ENCODE measurements at regions not wholly inside any gene's neighbourhood (a gene's known extent, or its start where the extent isn't known, plus 50 kb on each side); places are given as distances from the start of the nearest gene placed in this dataset.
"Not testable (repeated sequence)": the region's sequence is repeated elsewhere in the genome, so short reads cannot be mapped to it uniquely, and the experiment has no call there.

GRCh38 chr9:113705928-113706519, 170.1 kb upstream of the ZNF618 start:
- DNase-seq = no peak

GRCh38 chr9:113707953-113708695, 168.0 kb upstream of the ZNF618 start:
- DNase-seq = no peak

- DNase-seq = no peak
Observed at GRCh38 chr9:113708821-113709713, 167.0 kb upstream of the ZNF618 start.

- DNase-seq = no peak
Observed at GRCh38 chr9:113709721-113710120, 166.4 kb upstream of the ZNF618 start.

- no peak for DNase-seq
Observed at GRCh38 chr9:113711251-113711650, 164.9 kb upstream of the ZNF618 start.

GRCh38 chr9:113712053-113712452, 164.1 kb upstream of the ZNF618 start:
- no peak for DNase-seq

GRCh38 chr9:113715086-113715485, 161.0 kb upstream of the ZNF618 start:
- no peak for DNase-seq

GRCh38 chr9:113719919-113720318, 156.2 kb upstream of the ZNF618 start:
- DNase-seq = no peak

GRCh38 chr9:113720495-113720894, 155.6 kb upstream of the ZNF618 start:
- DNase-seq = no peak

GRCh38 chr9:113721856-113722255, 154.3 kb upstream of the ZNF618 start:
- no peak for DNase-seq

- DNase-seq = no peak
Observed at GRCh38 chr9:113724202-113724601, 151.9 kb upstream of the ZNF618 start.

GRCh38 chr9:113728989-113729388, 147.1 kb upstream of the ZNF618 start:
- no peak for DNase-seq

- no peak for DNase-seq
Observed at GRCh38 chr9:113734826-113735225, 141.3 kb upstream of the ZNF618 start.

- DNase-seq = no peak
Observed at GRCh38 chr9:113737517-113738271, 138.4 kb upstream of the ZNF618 start.

GRCh38 chr9:113738496-113738892, 137.6 kb upstream of the ZNF618 start:
- no peak for DNase-seq

- no peak for DNase-seq
Observed at GRCh38 chr9:113738893-113739604, 137.1 kb upstream of the ZNF618 start.

- DNase-seq = not testable (repeated sequence)
Observed at GRCh38 chr9:113739605-113740507, 136.3 kb upstream of the ZNF618 start.

- not testable (repeated sequence) for DNase-seq
Observed at GRCh38 chr9:113740508-113741500, 135.3 kb upstream of the ZNF618 start.

Data from CD4-positive, alpha-beta T cell treated with Interleukin-15 for 1 hour (primary cell).